ENCODE measurements at regions not wholly inside any gene's neighbourhood (a gene's known extent, or its start where the extent isn't known, plus 50 kb on each side); places are given as distances from the start of the nearest gene placed in this dataset.
"Not testable (repeated sequence)": the region's sequence is repeated elsewhere in the genome, so short reads cannot be mapped to it uniquely, and the experiment has no call there.

GRCh38 chr15:35182841-35183479, 97.9 kb upstream of the NANOGP8 start:
- no peak for DNase-seq (ENCODE audit: low spot score)
- no peak for ATAC-seq (ENCODE audit: low FRiP score)
- TF ChIP-seq CTCF (IDR thresholded peaks at IDR 0.05) = no peak

- ATAC-seq (ENCODE audit: low FRiP score) (no peak), DNase-seq (ENCODE audit: low spot score) (no peak)
- TF ChIP-seq CTCF (IDR thresholded peaks at IDR 0.05) = no peak
Measured at GRCh38 chr15:35181538-35181937, 96.4 kb upstream of the NANOGP8 start.

- no peak for TF ChIP-seq CTCF (IDR thresholded peaks at IDR 0.05)
- ATAC-seq (ENCODE audit: low FRiP score) (no peak), DNase-seq (ENCODE audit: low spot score) (no peak)
Measured at GRCh38 chr15:35179739-35180138, 94.6 kb upstream of the NANOGP8 start.

- ATAC-seq (ENCODE audit: low FRiP score); DNase-seq (ENCODE audit: low spot score): not testable (repeated sequence)
Measured at GRCh38 chr15:35178186-35178585, 93.1 kb upstream of the NANOGP8 start.

- ATAC-seq (ENCODE audit: low FRiP score) (no peak), DNase-seq (ENCODE audit: low spot score) (no peak)
- TF ChIP-seq CTCF (IDR thresholded peaks at IDR 0.05) = no peak
Measured at GRCh38 chr15:35174948-35175347, 89.9 kb upstream of the NANOGP8 start.

GRCh38 chr15:35173444-35174118, 88.5 kb upstream of the NANOGP8 start:
- TF ChIP-seq CTCF (IDR thresholded peaks at IDR 0.05) = no peak
- no peak for DNase-seq (ENCODE audit: low spot score)
- no peak for ATAC-seq (ENCODE audit: low FRiP score)

- DNase-seq (ENCODE audit: low spot score) (no peak), ATAC-seq (ENCODE audit: low FRiP score) (no peak)
Measured at GRCh38 chr15:35170207-35170606, 85.1 kb upstream of the NANOGP8 start.

More at GRCh38 chr15:35170207-35170606, 85.1 kb upstream of the NANOGP8 start:
- TF ChIP-seq CTCF (IDR thresholded peaks at IDR 0.05) = no peak

All from omental fat pad (tissue), 3 donors.